GM12891 (cell line): ENCODE measurements at regions not wholly inside any gene's neighbourhood (a gene's known extent, or its start where the extent isn't known, plus 50 kb on each side); places are given as distances from the start of the nearest gene placed in this dataset.

Experiments used
- POLR2A ChIP-seq: IDR thresholded peaks from 2 replicates; pipeline ENCODE4 v1.6.1; 2011; ENCODE audit warnings: low read depth, low read length, control low read depth
- POLR2AphosphoS5 ChIP-seq: IDR thresholded peaks from 2 replicates; pipeline ENCODE4 v1.6.1; 2011; ENCODE audit warnings: low read depth, low read length, control low read depth
- SPI1 ChIP-seq: IDR thresholded peaks from 2 replicates; pipeline ENCODE4 v1.6.1; 2011; ENCODE audit warnings: low read depth, low read length, control low read depth
- TAF1 ChIP-seq: IDR thresholded peaks from 2 replicates; pipeline ENCODE4 v1.6.1; 2011; ENCODE audit warnings: low read depth, low read length, control low read depth

DNA sequence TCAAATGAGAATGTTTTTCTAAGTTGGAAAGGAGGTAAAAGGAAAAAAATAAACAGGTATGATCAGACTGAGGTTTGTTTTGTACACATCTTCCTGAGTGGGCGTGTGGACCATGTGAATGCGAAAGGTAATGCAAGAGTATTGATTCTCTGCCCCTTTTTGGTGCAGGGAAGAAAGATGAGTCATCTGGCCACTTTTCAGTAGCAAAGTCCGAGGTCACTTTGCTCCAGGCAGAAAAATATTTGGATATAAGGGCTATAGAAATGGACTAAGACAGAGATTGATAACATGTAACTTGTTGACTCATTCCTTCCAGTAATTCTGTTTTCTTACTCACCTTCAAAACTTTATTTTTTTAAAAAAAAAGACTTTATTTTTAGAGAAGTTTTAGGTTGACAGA lies 130.5 kb downstream of the DSEL start:
- TF ChIP-seq POLR2A (no peak), POLR2AphosphoS5 (no peak), TAF1 (no peak), SPI1 (no peak)
